ENCODE measurements at regions not wholly inside any gene's neighbourhood (a gene's known extent, or its start where the extent isn't known, plus 50 kb on each side); places are given as distances from the start of the nearest gene placed in this dataset.
"Not testable (repeated sequence)": the region's sequence is repeated elsewhere in the genome, so short reads cannot be mapped to it uniquely, and the experiment has no call there.

GRCh38 chr5:99032234-99033013 lies 103.6 kb upstream of the CHD1 start:
- no peaks in the 10 kb centered on the region for H3K27me3 Mint-ChIP-seq (ENCODE audit: low read depth)
- POLR2A ChIA-PET: interaction anchor here (1.7 kb wide), 1 partner anchor 103 kb away, joined by 14 read pairs; the partner anchor contains the start of gene CHD1

GRCh38 chr5:99030906-99031440 lies 102.2 kb upstream of the CHD1 start:
- Mint-ChIP-seq H3K4me3 (no peak overlapping the region), H3K27ac (no peak overlapping the region), H3K27me3 (ENCODE audit: low read depth) (no peaks in the 10 kb centered on the region), H3K9me3 (ENCODE audit: insufficient read depth) (no peaks in the 10 kb centered on the region), H3K4me1 (ENCODE audit: low read depth) (peaks cover 59% of the 10 kb centered on the region), H3K36me3 (ENCODE audit: low read depth) (no peaks in the 10 kb centered on the region)
- CTCF ChIA-PET: interaction anchor here (2.3 kb wide), 1 partner anchor 101 kb away, joined by 10 read pairs; no protein-coding TSS in a partner anchor
- ATAC-seq (no peak), DNase-seq (no peak)
- POLR2A ChIA-PET: no interaction called here

More at GRCh38 chr5:99032234-99033013, 103.6 kb upstream of the CHD1 start:
- Mint-ChIP-seq H3K9me3 (ENCODE audit: insufficient read depth) (no peaks in the 10 kb centered on the region), H3K4me3 (peak overlapping the region; percentile 81), H3K36me3 (ENCODE audit: low read depth) (peaks cover 7% of the 10 kb centered on the region), H3K4me1 (ENCODE audit: low read depth) (peaks cover 59% of the 10 kb centered on the region), H3K27ac (peak overlapping the region; percentile 94)
- ATAC-seq: no peak
- CTCF ChIA-PET: interaction anchor here (0.6 to 2.6 kb wide), 11 partner anchors 26 to 263 kb away, joined by 3 to 11 read pairs (median 4); no protein-coding TSS in a partner anchor
- DNase-seq: peak; percentile 36

GRCh38 chr5:99029172-99029571 lies 100.4 kb upstream of the CHD1 start:
- DNase-seq (no peak), ATAC-seq (no peak)
- H3K4me1 Mint-ChIP-seq (ENCODE audit: low read depth): peaks cover 50% of the 10 kb centered on the region
- H3K27ac Mint-ChIP-seq: no peak overlapping the region
- H3K27me3 Mint-ChIP-seq (ENCODE audit: low read depth): no peaks in the 10 kb centered on the region
- H3K36me3 Mint-ChIP-seq (ENCODE audit: low read depth): no peaks in the 10 kb centered on the region
- no peaks in the 10 kb centered on the region for H3K9me3 Mint-ChIP-seq (ENCODE audit: insufficient read depth)
- POLR2A ChIA-PET: interaction anchor here (1.0 kb wide), 1 partner anchor 101 kb away, joined by 3 read pairs; the partner anchor contains the start of gene CHD1
- CTCF ChIA-PET: interaction anchor here (1.0 to 1.6 kb wide), 2 partner anchors 60 to 105 kb away, joined by 3 read pairs; no protein-coding TSS in a partner anchor
- no peak overlapping the region for H3K4me3 Mint-ChIP-seq

GRCh38 chr5:99028170-99028569 lies 99.4 kb upstream of the CHD1 start:
- H3K27ac Mint-ChIP-seq: peak overlapping the region; percentile 50
- ATAC-seq; DNase-seq; H3K27me3 Mint-ChIP-seq (ENCODE audit: low read depth); H3K36me3 Mint-ChIP-seq (ENCODE audit: low read depth); H3K4me3 Mint-ChIP-seq; H3K9me3 Mint-ChIP-seq (ENCODE audit: insufficient read depth): not testable (repeated sequence)
- ChIA-PET POLR2A (interaction anchor here (1.0 to 2.1 kb wide), 3 partner anchors 95 to 100 kb away, joined by 3 to 24 read pairs (median 7); partner anchors contain the start of gene CHD1), CTCF (interaction anchor here (1.5 to 3.6 kb wide), 8 partner anchors 22 to 123 kb away, joined by 3 to 17 read pairs (median 6); no protein-coding TSS in a partner anchor)
- H3K4me1 Mint-ChIP-seq (ENCODE audit: low read depth): peaks cover 41% of the 10 kb centered on the region

- no peak for ATAC-seq
- H3K27me3 Mint-ChIP-seq (ENCODE audit: low read depth): no peaks in the 10 kb centered on the region
- no peak for DNase-seq
- POLR2A ChIA-PET: no interaction called here
- no peaks in the 10 kb centered on the region for H3K36me3 Mint-ChIP-seq (ENCODE audit: low read depth)
- H3K27ac Mint-ChIP-seq: no peak overlapping the region
- no peaks in the 10 kb centered on the region for H3K9me3 Mint-ChIP-seq (ENCODE audit: insufficient read depth)
- peaks cover 24% of the 10 kb centered on the region for H3K4me1 Mint-ChIP-seq (ENCODE audit: low read depth)
- CTCF ChIA-PET: interaction anchor here (3.6 kb wide), 1 partner anchor 35 kb away, joined by 17 read pairs; no protein-coding TSS in a partner anchor
- no peak overlapping the region for H3K4me3 Mint-ChIP-seq
These were observed 96.7 kb upstream of the CHD1 start for GRCh38 chr5:99025298-99026045.

GRCh38 chr5:99023330-99023729 lies 94.5 kb upstream of the CHD1 start:
- ChIA-PET CTCF (no interaction called here), POLR2A (no interaction called here)
- no peaks in the 10 kb centered on the region for H3K9me3 Mint-ChIP-seq (ENCODE audit: insufficient read depth)
- H3K4me3 Mint-ChIP-seq: no peak overlapping the region
- no peak for DNase-seq
- H3K27ac Mint-ChIP-seq: no peak overlapping the region
- H3K4me1 Mint-ChIP-seq (ENCODE audit: low read depth): peaks cover 22% of the 10 kb centered on the region
- no peak for ATAC-seq
- H3K27me3 Mint-ChIP-seq (ENCODE audit: low read depth): no peaks in the 10 kb centered on the region
- no peaks in the 10 kb centered on the region for H3K36me3 Mint-ChIP-seq (ENCODE audit: low read depth)

GRCh38 chr5:99022250-99022649 lies 93.4 kb upstream of the CHD1 start:
- Mint-ChIP-seq H3K4me1 (ENCODE audit: low read depth) (peaks cover 14% of the 10 kb centered on the region), H3K4me3 (no peak overlapping the region), H3K27me3 (ENCODE audit: low read depth) (no peaks in the 10 kb centered on the region), H3K9me3 (ENCODE audit: insufficient read depth) (no peaks in the 10 kb centered on the region), H3K36me3 (ENCODE audit: low read depth) (no peaks in the 10 kb centered on the region), H3K27ac (no peak overlapping the region)
- CTCF ChIA-PET: no interaction called here
- POLR2A ChIA-PET: no interaction called here
- ATAC-seq (no peak), DNase-seq (no peak)

- POLR2A ChIA-PET: interaction anchor here (0.8 kb wide), 1 partner anchor 16 kb away, joined by 3 read pairs; no protein-coding TSS in a partner anchor
- peaks cover 4% of the 10 kb centered on the region for H3K4me1 Mint-ChIP-seq (ENCODE audit: low read depth)
- H3K9me3 Mint-ChIP-seq (ENCODE audit: insufficient read depth): no peaks in the 10 kb centered on the region
- CTCF ChIA-PET: interaction anchor here (1.2 kb wide), 1 partner anchor 16 kb away, joined by 4 read pairs; no protein-coding TSS in a partner anchor
- DNase-seq (no peak), ATAC-seq (no peak)
- H3K36me3 Mint-ChIP-seq (ENCODE audit: low read depth): no peaks in the 10 kb centered on the region
- no peak overlapping the region for H3K27ac Mint-ChIP-seq
- no peak overlapping the region for H3K4me3 Mint-ChIP-seq
- no peaks in the 10 kb centered on the region for H3K27me3 Mint-ChIP-seq (ENCODE audit: low read depth)
These were observed 91.9 kb upstream of the CHD1 start for GRCh38 chr5:99020698-99021048.

GRCh38 chr5:99019812-99020697 lies 91.2 kb upstream of the CHD1 start:
- no peaks in the 10 kb centered on the region for H3K9me3 Mint-ChIP-seq (ENCODE audit: insufficient read depth)
- no peak overlapping the region for H3K4me3 Mint-ChIP-seq
- CTCF ChIA-PET: interaction anchor here (1.4 kb wide), 1 partner anchor 180 kb away, joined by 4 read pairs; no protein-coding TSS in a partner anchor
- ATAC-seq: no peak
- POLR2A ChIA-PET: interaction anchor here (0.8 kb wide), 1 partner anchor 16 kb away, joined by 3 read pairs; no protein-coding TSS in a partner anchor
- DNase-seq: no peak
- H3K27me3 Mint-ChIP-seq (ENCODE audit: low read depth): no peaks in the 10 kb centered on the region
- peaks cover 4% of the 10 kb centered on the region for H3K4me1 Mint-ChIP-seq (ENCODE audit: low read depth)
- no peak overlapping the region for H3K27ac Mint-ChIP-seq
- no peaks in the 10 kb centered on the region for H3K36me3 Mint-ChIP-seq (ENCODE audit: low read depth)

- Mint-ChIP-seq H3K9me3 (ENCODE audit: insufficient read depth) (no peaks in the 10 kb centered on the region), H3K27me3 (ENCODE audit: low read depth) (no peaks in the 10 kb centered on the region), H3K36me3 (ENCODE audit: low read depth) (no peaks in the 10 kb centered on the region), H3K27ac (no peak overlapping the region), H3K4me1 (ENCODE audit: low read depth) (peaks cover 4% of the 10 kb centered on the region), H3K4me3 (no peak overlapping the region)
- ATAC-seq (no peak), DNase-seq (no peak)
- CTCF ChIA-PET: interaction anchor here (1.4 kb wide), 1 partner anchor 180 kb away, joined by 4 read pairs; no protein-coding TSS in a partner anchor
- POLR2A ChIA-PET: interaction anchor here (0.8 kb wide), 1 partner anchor 91 kb away, joined by 3 read pairs; the partner anchor contains the start of gene CHD1
These were observed 90.4 kb upstream of the CHD1 start for GRCh38 chr5:99019254-99019653.

GRCh38 chr5:99010294-99010693 lies 81.5 kb upstream of the CHD1 start:
- ChIA-PET CTCF (no interaction called here), POLR2A (no interaction called here)
- Mint-ChIP-seq H3K27me3 (ENCODE audit: low read depth) (no peaks in the 10 kb centered on the region), H3K9me3 (ENCODE audit: insufficient read depth) (no peaks in the 10 kb centered on the region), H3K36me3 (ENCODE audit: low read depth) (no peaks in the 10 kb centered on the region), H3K27ac (no peak overlapping the region), H3K4me3 (no peak overlapping the region), H3K4me1 (ENCODE audit: low read depth) (no peaks in the 10 kb centered on the region)
- ATAC-seq (no peak), DNase-seq (no peak)

Data from activated CD8-positive, alpha-beta T cell treated with anti-CD3 and anti-CD28 coated beads, Interleukin-2, amount 10 ng/mL, durations not matched to agents 7 days and 5 days (primary cell).